GM23338 (cell line): ENCODE measurements at regions not wholly inside any gene's neighbourhood (a gene's known extent, or its start where the extent isn't known, plus 50 kb on each side); places are given as distances from the start of the nearest gene placed in this dataset.

Experiments used
- CTCF ChIP-seq, 2 experiments: fragments of 200-600 bp in 1 of 2; sonication (generic) in 1 of 2; conservative IDR thresholded peaks; 2 replicates each; pipeline versions ENCODE4 v1.5.1 to v1.6.1; 2016 to 2017; ENCODE audit warnings: antibody characterized with exemption in 2 of 2, low read depth in 2 of 2, mild to moderate bottlenecking in 2 of 2, moderate library complexity in 1 of 2
- ETS1 ChIP-seq: IDR thresholded peaks from 2 replicates; pipeline ENCODE4 v1.6.1; 2016; ENCODE audit warnings: antibody characterized with exemption
- EZH2 ChIP-seq: fragments of 200-600 bp; sonication (generic); IDR thresholded peaks from one replicate; pipeline ENCODE4 v1.8.0; 2017; ENCODE audit warnings: antibody characterized with exemption, mild to moderate bottlenecking, low read depth; ENCODE audit not compliant: unreplicated experiment
- EZH2phosphoT487 ChIP-seq: fragments of 200-600 bp; sonication (generic); IDR thresholded peaks from one replicate; pipeline ENCODE4 v1.8.1; 2018; ENCODE audit warnings: antibody characterized with exemption; ENCODE audit not compliant: unreplicated experiment
- JUNB ChIP-seq: IDR thresholded peaks from one replicate; pipeline ENCODE4 v1.6.1; 2016; ENCODE audit warnings: antibody characterized with exemption; ENCODE audit not compliant: unreplicated experiment
- NANOG ChIP-seq: IDR thresholded peaks from 2 replicates; pipeline ENCODE4 v1.6.1; 2016; ENCODE audit warnings: antibody characterized with exemption, borderline replicate concordance
- POLR2AphosphoS5 ChIP-seq: IDR thresholded peaks from 2 replicates; pipeline ENCODE4 v1.6.1; 2016; ENCODE audit warnings: antibody characterized with exemption, low read depth
- ZNF331 ChIP-seq: fragments of 250-450 bp; sonication (Bioruptor Pico); IDR thresholded peaks from 2 replicates; pipeline ENCODE4 v1.5.0; 2020; ENCODE audit warnings: low read depth, mild to moderate bottlenecking, moderate library complexity
- ZNF462 ChIP-seq: fragments of 250-450 bp; sonication (Bioruptor Pico); IDR thresholded peaks from 2 replicates; pipeline ENCODE4 v1.5.0; 2020; ENCODE audit warnings: mild to moderate bottlenecking, moderate library complexity

- no peak for TF ChIP-seq CTCF (conservative IDR thresholded peaks at IDR 0.05; ENCODE audit: low read depth in 2 of 2)
- no peak for TF ChIP-seq EZH2phosphoT487
- no peak for TF ChIP-seq ZNF331 (CRISPR knock-in tag)
- TF ChIP-seq ETS1 = no peak
- no peak for TF ChIP-seq NANOG
- no peak for TF ChIP-seq POLR2AphosphoS5
- TF ChIP-seq EZH2 = no peak
- no peak for TF ChIP-seq JUNB
- TF ChIP-seq ZNF462 (CRISPR knock-in tag) = no peak
These were observed 90.0 kb upstream of the ZNF618 start for GRCh38 chr9:113786071-113786470.
